Right lobe of liver (tissue), 4 donors: ENCODE measurements at regions not wholly inside any gene's neighbourhood (a gene's known extent, or its start where the extent isn't known, plus 50 kb on each side); places are given as distances from the start of the nearest gene placed in this dataset.

ENCODE experiments used
- CTCF ChIP-seq, 4 donors: fragments of 200-600 bp in 3 of 4; fragments of 450-650 bp in 1 of 4; IDR thresholded peaks; one replicate each; pipeline versions ENCODE4 v1.5.1 to v1.8.0; 2016 to 2022; ENCODE audit warnings: antibody characterized with exemption in 4 of 4, mild to moderate bottlenecking in 2 of 4
- POLR2A ChIP-seq: fragments of 450-650 bp; IDR thresholded peaks from one replicate; pipeline ENCODE4 v1.6.1; 2017; ENCODE audit warnings: antibody characterized with exemption, mild to moderate bottlenecking
- donor health status: DM: no; HTN: no; CAD: no.
- donor health status: DM: no; HTN: no; CAD: no.
- donor health status: DM: no; HTN: yes; CAD: no.

GRCh38 chr6:54698974-54699373 is 147.6 kb upstream of the FAM83B start:
- TF ChIP-seq CTCF (IDR thresholded peaks at IDR 0.05) = no peak
- TF ChIP-seq POLR2A = no peak
